ENCODE measurements at regions not wholly inside any gene's neighbourhood (a gene's known extent, or its start where the extent isn't known, plus 50 kb on each side); places are given as distances from the start of the nearest gene placed in this dataset.

GRCh38 chr4:38373375-38373774 is 290.6 kb upstream of the KLF3 start:
- H3K4me3 ChIP-seq (IDR thresholded peaks at IDR 0.05; ENCODE audit: insufficient read depth, low read depth, low read length) = no peak overlapping the region
- no peak overlapping the region for H3K27ac ChIP-seq
- H3K36me3 ChIP-seq (ENCODE audit: insufficient read depth) = no peaks in the 10 kb centered on the region
- H3K27me3 ChIP-seq (ENCODE audit: insufficient read depth, low read depth) = no peaks in the 10 kb centered on the region
- no peak for TF ChIP-seq CTCF (conservative IDR thresholded peaks at IDR 0.05; ENCODE audit: low read depth, low read length)
- no peaks in the 10 kb centered on the region for H3K4me1 ChIP-seq (ENCODE audit: low read depth, poor library complexity, severe bottlenecking)
- no peak overlapping the region for H2AFZ ChIP-seq (ENCODE audit: low read depth)
- H3K9ac ChIP-seq = no peak overlapping the region
- no peak overlapping the region for H3K4me2 ChIP-seq
- no peaks in the 10 kb centered on the region for H3K79me2 ChIP-seq (ENCODE audit: insufficient read depth, low read depth)
- no peaks in the 10 kb centered on the region for H4K20me1 ChIP-seq (ENCODE audit: insufficient read depth)

GRCh38 chr4:38377195-38377594 is 286.8 kb upstream of the KLF3 start:
- Histone ChIP-seq H3K9ac (no peak overlapping the region), H3K79me2 (ENCODE audit: insufficient read depth, low read depth) (no peaks in the 10 kb centered on the region), H3K4me2 (no peak overlapping the region), H3K4me1 (ENCODE audit: low read depth, poor library complexity, severe bottlenecking) (no peaks in the 10 kb centered on the region), H4K20me1 (ENCODE audit: insufficient read depth) (no peaks in the 10 kb centered on the region), H3K4me3 (IDR thresholded peaks at IDR 0.05; ENCODE audit: insufficient read depth, low read depth, low read length) (no peak overlapping the region), H3K36me3 (ENCODE audit: insufficient read depth) (no peaks in the 10 kb centered on the region), H3K27me3 (ENCODE audit: insufficient read depth, low read depth) (no peaks in the 10 kb centered on the region), H2AFZ (ENCODE audit: low read depth) (no peak overlapping the region), H3K27ac (no peak overlapping the region)
- TF ChIP-seq CTCF (conservative IDR thresholded peaks at IDR 0.05; ENCODE audit: low read depth, low read length) = no peak

GRCh38 chr4:38378478-38378877 is 285.5 kb upstream of the KLF3 start:
- Histone ChIP-seq H3K4me1 (ENCODE audit: low read depth, poor library complexity, severe bottlenecking) (no peaks in the 10 kb centered on the region), H4K20me1 (ENCODE audit: insufficient read depth) (no peaks in the 10 kb centered on the region), H3K36me3 (ENCODE audit: insufficient read depth) (no peaks in the 10 kb centered on the region), H3K4me2 (no peak overlapping the region), H3K27ac (no peak overlapping the region), H3K4me3 (IDR thresholded peaks at IDR 0.05; ENCODE audit: insufficient read depth, low read depth, low read length) (no peak overlapping the region), H2AFZ (ENCODE audit: low read depth) (no peak overlapping the region), H3K79me2 (ENCODE audit: insufficient read depth, low read depth) (no peaks in the 10 kb centered on the region), H3K9ac (no peak overlapping the region), H3K27me3 (ENCODE audit: insufficient read depth, low read depth) (no peaks in the 10 kb centered on the region)
- TF ChIP-seq CTCF (conservative IDR thresholded peaks at IDR 0.05; ENCODE audit: low read depth, low read length) = no peak

- no peaks in the 10 kb centered on the region for H3K27me3 ChIP-seq (ENCODE audit: insufficient read depth, low read depth)
- H3K79me2 ChIP-seq (ENCODE audit: insufficient read depth, low read depth) = no peaks in the 10 kb centered on the region
- H2AFZ ChIP-seq (ENCODE audit: low read depth) = no peak overlapping the region
Measured at GRCh38 chr4:38381788-38382187, 282.2 kb upstream of the KLF3 start.

More at GRCh38 chr4:38381788-38382187, 282.2 kb upstream of the KLF3 start:
- Histone ChIP-seq H3K36me3 (ENCODE audit: insufficient read depth) (no peaks in the 10 kb centered on the region), H3K4me2 (no peak overlapping the region), H3K9ac (no peak overlapping the region), H4K20me1 (ENCODE audit: insufficient read depth) (no peaks in the 10 kb centered on the region), H3K4me1 (ENCODE audit: low read depth, poor library complexity, severe bottlenecking) (no peaks in the 10 kb centered on the region), H3K27ac (no peak overlapping the region), H3K4me3 (IDR thresholded peaks at IDR 0.05; ENCODE audit: insufficient read depth, low read depth, low read length) (no peak overlapping the region)
- TF ChIP-seq CTCF (conservative IDR thresholded peaks at IDR 0.05; ENCODE audit: low read depth, low read length) = no peak

All from KMS-11 (cell line).